ENCODE measurements at regions not wholly inside any gene's neighbourhood (a gene's known extent, or its start where the extent isn't known, plus 50 kb on each side); places are given as distances from the start of the nearest gene placed in this dataset.

- H3K36me3 ChIP-seq (ENCODE audit: control insufficient read depth in 2 of 2, extremely low read depth in 1 of 2, insufficient read depth in 2 of 2, low read length in 2 of 2) = no peaks in the 10 kb centered on the region
- no peaks in the 10 kb centered on the region for H3K9me1 ChIP-seq (replicated peaks; ENCODE audit: control insufficient read depth, extremely low read depth, insufficient read depth, low read length)
- H3K9ac ChIP-seq (replicated peaks; ENCODE audit: extremely low read depth, insufficient read depth, low read length) = no peak overlapping the region
- ChIA-PET CTCF (no interaction called here), POLR2A (no interaction called here)
- intact Hi-C loops (cut with micrococcal nuclease) (no loop called here), dilution Hi-C loops (cut with MboI; ENCODE audit: extremely low pct_ligation_motif_present, low sequenced_read_pairs) (no loop called here)
- BruUV-seq (replicated peaks) = no TSS peak
- no peak overlapping the region for H2AFZ ChIP-seq (ENCODE audit: low read depth, low read length)
- no peaks in the 10 kb centered on the region for H3K9me3 ChIP-seq (replicated peaks; ENCODE audit: control insufficient read depth, insufficient read depth, low read length)
- no peak for TF ChIP-seq POLR2AphosphoS5 (IDR thresholded peaks at IDR 0.05; ENCODE audit: insufficient read depth, low read depth, low read length)
- no peak for TF ChIP-seq MAX (IDR thresholded peaks at IDR 0.05; ENCODE audit: insufficient read depth, insufficient read length)
- no peak for TF ChIP-seq FOS (IDR thresholded peaks at IDR 0.05; ENCODE audit: borderline replicate concordance, insufficient read depth, low read length)
- no peak for TF ChIP-seq POLR2A (IDR thresholded peaks at IDR 0.05; ENCODE audit: low read depth, low read length)
- no peak for TF ChIP-seq MYC (IDR thresholded peaks at IDR 0.05; ENCODE audit: low read depth, low read length)
- no peak for TF ChIP-seq JUN (IDR thresholded peaks at IDR 0.05; ENCODE audit: borderline replicate concordance, insufficient read depth, insufficient read length, low read depth)
- no peak for TF ChIP-seq GATA2 (IDR thresholded peaks at IDR 0.05; ENCODE audit: insufficient read depth, insufficient read length, low read depth, low read length)
- no peak for TF ChIP-seq EZH2 (IDR thresholded peaks at IDR 0.05; ENCODE audit: borderline replicate concordance, low read depth, low read length, severe bottlenecking)
- no peak for TF ChIP-seq CTCF (IDR thresholded peaks at IDR 0.05; ENCODE audit: extremely low read depth in 1 of 2, insufficient read depth in 1 of 2, low read depth in 1 of 2, low read length in 2 of 2)
- FAIRE-seq = no peak
- no peaks in the 10 kb centered on the region for H3K27me3 ChIP-seq (ENCODE audit: control insufficient read depth in 2 of 2, insufficient read depth in 2 of 2, low read length in 2 of 2)
- no peaks in the 10 kb centered on the region for H3K4me1 ChIP-seq (ENCODE audit: control insufficient read depth, extremely low read depth, insufficient read depth, low read length)
- no peak overlapping the region for H3K4me2 ChIP-seq (ENCODE audit: insufficient read depth, low read length)
- H3K79me2 ChIP-seq (ENCODE audit: control insufficient read depth, insufficient read depth, low read length) = no peaks in the 10 kb centered on the region
- H4K20me1 ChIP-seq (replicated peaks; ENCODE audit: control insufficient read depth, extremely low read depth, insufficient read depth, low read length) = no peaks in the 10 kb centered on the region
- DNase-seq (ENCODE audit: low read depth, low spot score) = no peak
- H3K27ac ChIP-seq (ENCODE audit: insufficient read depth, low read depth, low read length) = no peak overlapping the region
- no peak overlapping the region for H3K4me3 ChIP-seq (replicated peaks in 1 of 3; ENCODE audit: insufficient read depth in 1 of 3, low read depth in 1 of 3, low read length in 3 of 3)
Measured at GRCh38 chr6:169324656-169325459, 71.2 kb upstream of the THBS2 start.

All from endothelial cell of umbilical vein (primary cell).